HG02973 (cell line): ENCODE measurements at regions not wholly inside any gene's neighbourhood (a gene's known extent, or its start where the extent isn't known, plus 50 kb on each side); places are given as distances from the start of the nearest gene placed in this dataset.

ENCODE experiments used
- ATAC-seq: cut with Tn5 transposase; IDR thresholded peaks from one replicate; pipeline ENCODE4 v1.9.1; 2021; ENCODE audit warnings: moderate library complexity; ENCODE audit not compliant: unreplicated experiment

DNA sequence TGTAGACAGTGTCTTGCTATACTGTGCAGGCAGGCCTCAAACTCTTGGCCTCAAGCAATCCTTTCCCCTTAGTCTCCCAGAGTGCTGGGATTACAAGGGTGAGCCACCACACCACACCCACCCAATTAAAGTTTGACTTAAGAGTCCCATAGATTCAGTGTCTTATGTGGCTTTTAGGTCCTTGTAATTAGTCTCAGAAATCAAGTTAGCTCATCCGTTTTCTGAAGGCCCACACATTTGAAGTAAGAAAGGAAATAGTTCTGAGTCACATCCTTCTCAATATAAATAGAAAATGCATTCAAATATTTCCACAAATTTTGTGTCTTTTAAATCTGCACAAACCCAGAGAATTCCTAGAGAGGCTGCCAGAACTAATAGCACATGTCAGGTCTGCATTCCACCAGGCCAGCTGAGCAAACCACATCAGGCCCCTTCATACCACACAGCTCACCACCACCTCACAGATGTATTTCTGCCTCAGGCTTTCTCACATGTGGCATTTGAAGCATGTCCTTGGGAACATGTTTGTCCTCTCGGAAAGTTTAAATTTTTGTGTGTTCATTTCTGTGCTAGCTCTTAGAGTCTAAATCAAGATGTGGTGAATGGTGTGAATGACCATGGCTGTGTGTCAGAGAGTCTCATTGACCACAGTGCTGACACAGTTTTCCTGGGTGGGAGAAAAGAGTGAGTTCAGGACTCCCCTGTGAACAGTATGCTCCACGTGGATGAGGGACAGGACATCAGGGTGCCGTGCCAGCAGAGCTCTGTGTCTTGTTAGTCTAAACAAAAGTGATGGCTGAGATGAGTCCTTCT lies 148.4 kb upstream of the USP9Y start:
- ATAC-seq: peak; percentile 66

GRCh38 chrY:12553909-12554308 lies 147.1 kb upstream of the USP9Y start:
- no peak for ATAC-seq

DNA sequence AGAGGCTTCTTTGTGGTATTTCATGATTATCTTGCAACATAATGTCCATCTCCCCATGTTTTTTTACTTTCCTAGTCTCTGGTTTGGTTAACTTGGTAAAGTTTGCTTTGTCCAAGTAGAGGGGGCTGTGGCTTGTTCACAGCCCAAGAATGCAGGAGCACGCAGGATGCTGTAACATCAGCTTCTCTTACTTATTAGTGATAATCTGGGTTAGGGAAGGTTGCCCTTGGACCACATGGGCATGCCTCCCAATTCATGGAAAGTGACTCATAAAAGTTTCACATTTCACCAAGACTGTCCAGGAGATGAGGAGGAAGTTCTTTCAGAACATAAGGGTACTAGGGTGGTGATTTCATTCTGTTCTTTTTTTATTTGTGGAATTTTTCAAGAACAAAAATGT lies 146.0 kb upstream of the USP9Y start:
- no peak for ATAC-seq

DNA sequence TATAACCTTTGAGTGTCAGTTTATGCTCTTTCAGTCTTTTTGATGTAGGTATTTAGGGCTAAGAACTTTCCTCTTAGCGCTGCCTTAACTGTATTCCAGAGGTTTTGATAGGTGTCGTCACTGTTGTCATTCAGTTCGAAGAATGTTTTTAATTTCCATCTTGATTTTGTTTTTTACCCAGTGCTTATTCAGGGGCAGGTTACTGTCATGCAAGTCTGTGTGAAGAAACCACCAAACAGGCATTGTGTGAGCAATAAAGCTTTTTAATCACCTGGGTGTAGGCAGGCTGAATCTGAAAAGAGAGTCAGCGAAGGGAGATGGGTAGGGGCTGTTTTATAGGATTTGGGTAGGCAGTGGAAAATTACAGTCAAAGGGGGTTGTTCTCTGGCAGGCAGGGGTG lies 142.0 kb upstream of the USP9Y start:
- no peak for ATAC-seq

DNA sequence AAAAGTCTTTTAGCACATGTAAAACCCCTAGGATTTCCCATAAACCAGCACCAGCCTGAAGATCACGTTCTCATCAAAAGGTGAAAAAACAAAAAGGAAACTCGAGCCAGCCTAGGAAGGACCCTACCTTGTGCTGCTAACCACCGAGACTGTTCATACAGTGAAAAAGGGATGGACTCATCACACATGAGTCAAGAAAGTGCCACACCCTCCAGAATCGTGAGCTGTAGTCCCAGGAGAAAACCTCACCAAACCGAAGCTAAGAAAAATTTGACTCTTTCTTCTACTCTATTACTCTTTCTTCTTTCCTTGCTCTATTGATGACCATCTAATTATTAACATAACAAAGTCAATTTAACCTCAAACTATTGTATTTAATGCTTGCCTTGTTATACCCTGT lies 124.8 kb upstream of the USP9Y start:
- ATAC-seq: no peak

GRCh38 chrY:12593532-12594216 lies 107.4 kb upstream of the USP9Y start:
- ATAC-seq: no peak

DNA sequence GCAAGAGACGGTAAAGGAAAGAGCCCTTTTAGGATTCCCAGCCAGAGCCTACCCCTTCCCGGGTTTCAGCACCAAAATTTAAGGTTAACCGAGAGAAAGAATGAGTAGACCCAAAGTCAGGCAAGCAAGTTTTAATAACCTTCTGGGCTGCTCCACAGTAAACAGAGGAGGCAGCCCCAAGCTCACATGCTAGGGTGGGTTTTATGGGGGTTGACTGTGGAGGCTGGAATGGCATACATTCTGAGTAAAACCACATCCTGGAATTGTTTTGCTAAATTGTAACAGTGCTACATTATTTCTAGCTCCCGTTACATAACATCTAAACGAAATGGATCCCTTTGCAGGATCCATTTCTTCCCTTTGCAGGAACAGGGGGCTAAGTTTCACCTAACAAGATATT lies 102.2 kb upstream of the USP9Y start:
- ATAC-seq: no peak

GRCh38 chrY:12605426-12605825 lies 95.6 kb upstream of the USP9Y start:
- ATAC-seq: no peak

DNA sequence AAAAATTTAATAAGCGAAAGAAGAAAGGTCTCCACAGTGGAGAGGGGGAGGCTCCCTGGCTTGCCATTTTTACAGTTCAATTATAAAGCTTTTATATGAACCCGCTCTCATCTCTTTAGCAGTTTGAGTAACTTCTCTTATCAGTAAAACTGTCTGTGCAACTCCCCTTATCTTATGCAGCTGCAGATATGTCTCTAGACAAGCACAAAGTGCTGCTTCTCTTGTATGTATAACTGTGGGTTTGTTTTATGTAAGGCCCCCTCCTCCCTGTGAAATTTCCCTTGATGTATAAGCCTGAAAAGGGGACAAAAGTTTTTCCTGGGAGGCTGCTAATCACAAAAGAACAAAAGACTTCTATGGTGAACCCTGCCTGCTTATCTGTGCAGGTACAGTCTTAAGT lies 90.2 kb upstream of the USP9Y start:
- no peak for ATAC-seq

DNA sequence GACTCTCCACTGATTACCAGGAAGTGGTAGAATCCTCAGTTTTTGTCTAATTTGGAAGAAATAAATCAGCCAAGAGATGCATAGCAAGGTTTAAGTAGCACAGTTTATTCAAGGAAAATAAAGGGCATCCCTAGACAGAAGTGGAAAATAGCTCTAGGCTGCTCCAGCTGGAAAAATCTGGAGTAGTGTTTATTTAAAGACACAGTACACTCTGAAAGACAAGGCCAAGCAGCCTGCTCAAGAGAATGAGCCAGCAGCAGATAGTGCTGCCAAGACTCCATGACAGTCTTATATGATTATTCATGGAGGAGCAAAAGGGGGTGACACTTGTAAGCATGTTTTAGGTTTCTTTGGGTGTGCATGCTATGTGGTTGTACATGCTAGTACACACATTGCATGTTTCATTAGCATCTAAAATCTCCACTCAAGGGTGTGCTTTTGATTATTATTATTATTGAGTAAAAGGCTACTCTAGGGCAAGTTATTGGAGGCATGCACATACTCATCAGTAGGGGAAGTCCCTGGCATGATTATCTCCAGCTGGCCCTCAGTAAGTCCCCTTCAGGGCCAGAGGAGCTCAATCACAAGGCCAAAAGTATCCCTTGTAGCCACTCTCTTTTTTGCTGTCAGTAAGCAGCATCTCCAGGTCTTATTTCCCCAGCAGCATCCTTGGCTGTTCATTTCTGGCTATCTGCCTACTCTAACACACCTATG lies 85.1 kb upstream of the USP9Y start:
- ATAC-seq: no peak

GRCh38 chrY:12621454-12622081 lies 79.5 kb upstream of the USP9Y start:
- ATAC-seq: no peak

DNA sequence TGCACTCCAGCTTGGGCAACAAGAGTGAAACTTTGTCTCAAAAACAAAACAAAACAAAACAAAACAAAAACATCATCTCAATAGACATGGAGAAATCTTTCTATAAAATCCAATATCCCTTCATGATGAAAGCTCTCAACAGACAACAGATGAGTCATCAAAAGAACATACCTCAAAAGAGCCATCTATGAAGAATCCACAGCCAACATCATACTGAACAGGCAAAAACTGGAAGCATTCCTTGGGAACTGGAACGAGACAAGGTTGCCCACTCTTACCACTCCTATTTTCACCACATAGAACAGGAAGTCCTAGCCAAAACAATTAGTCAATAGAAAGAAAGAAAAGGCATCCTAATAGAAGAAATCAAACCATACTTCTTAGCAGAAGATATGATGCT lies 77.8 kb upstream of the USP9Y start:
- no peak for ATAC-seq

DNA sequence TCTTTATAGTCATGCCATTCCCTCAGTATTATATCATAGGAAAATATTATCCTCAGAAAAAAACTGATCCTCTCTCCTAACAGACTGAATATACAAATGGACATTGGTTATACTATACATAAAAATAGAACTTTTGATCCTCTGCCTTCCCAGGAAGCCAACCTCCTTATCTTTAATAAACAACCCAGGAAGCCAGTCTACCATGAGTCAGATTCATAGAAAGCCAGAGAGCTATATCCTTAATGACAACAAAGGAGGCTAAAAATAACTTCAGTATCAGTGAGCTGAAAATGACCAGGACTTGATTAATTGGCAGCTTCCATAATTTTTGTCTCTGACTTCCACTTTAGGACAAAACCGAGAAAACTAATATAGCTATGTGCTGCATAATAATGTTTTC lies 58.0 kb upstream of the USP9Y start:
- no peak for ATAC-seq

DNA sequence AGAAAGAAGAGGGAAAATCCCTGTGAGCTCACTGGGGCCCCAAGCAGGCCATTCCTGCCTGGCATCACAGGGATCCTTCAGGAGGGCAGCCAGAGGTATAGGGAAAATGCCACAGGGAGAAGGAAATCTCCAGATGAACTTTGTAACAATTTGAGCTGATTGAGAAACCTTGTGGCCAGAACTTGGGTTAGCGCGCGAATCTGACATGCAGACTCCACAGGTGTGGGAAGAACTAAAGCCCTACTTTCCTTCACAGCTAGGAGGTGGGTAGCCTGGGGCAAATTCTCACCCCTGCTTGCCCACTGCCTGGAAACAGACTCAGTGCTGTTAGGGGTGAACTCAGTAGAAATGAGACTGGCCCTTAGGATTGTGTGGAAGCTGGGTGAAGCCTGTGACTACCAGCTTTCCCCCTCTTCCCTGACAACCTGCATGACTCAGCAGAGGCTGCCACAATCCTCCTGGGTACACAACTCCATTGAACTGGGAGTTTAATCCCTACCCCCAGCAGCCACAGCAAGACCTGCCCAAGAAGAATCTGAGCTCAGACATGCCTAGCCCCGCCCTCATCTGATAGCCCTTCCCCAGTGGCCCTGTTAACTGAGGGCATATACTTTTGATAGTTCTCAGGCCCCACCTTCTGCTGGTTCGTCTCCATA lies 57.2 kb upstream of the USP9Y start:
- no peak for ATAC-seq

DNA sequence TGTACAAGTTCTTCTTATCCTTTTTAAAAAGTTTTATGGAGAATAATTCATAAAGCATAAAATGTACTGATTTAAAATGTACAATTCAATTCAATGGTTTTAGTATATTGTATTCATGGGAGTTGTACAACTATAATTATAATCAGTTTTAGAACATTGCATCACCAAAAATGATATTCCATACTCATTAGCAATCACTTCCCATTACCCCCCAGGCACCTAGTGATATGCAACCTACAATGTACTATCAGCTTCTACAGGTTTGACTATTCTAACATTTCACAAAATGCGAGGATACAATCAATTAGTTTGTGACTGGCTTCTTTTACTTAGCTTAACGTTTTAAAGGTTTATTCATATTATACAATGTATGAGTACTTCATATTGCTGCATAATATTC lies 49.9 kb upstream of the USP9Y start:
- no peak for ATAC-seq
